HepG2 (cell line): ENCODE measurements at regions not wholly inside any gene's neighbourhood (a gene's known extent, or its start where the extent isn't known, plus 50 kb on each side); places are given as distances from the start of the nearest gene placed in this dataset.

Experiments used
- ATAC-seq: fragments of 200-7000 bp; cut with Tn5 transposase; 3 replicates; pipeline ENCODE4 v1.9.1; 2020; ENCODE audit warnings: mild to moderate bottlenecking, moderate library complexity
- BruUV-seq: library from RNA; stranded (reverse); fragments of 400-500 nt; replicated peaks from 2 replicates; lab custom pipeline; 2021; lab: Mats Ljungman, UMichigan
- CTCF ChIA-PET: fragments of 300-600 bp; formaldehyde crosslinking; extraction: SDS; loops from one replicate; lab custom pipeline; 2021; ENCODE audit warnings: low total read pairs, inconsistent platforms, low intra/inter-chr PET ratio; lab: Yijun Ruan, JAX
- POLR2A ChIA-PET: fragments of 350-600 bp; sonication (Branson Sonifier 250); formaldehyde crosslinking; loops from one replicate; lab custom pipeline; 2020; ENCODE audit warnings: antibody characterized with exemption, inconsistent platforms; lab: Yijun Ruan, JAX
- DNase-seq: peaks from one replicate; pipeline ENCODE4 v3.0.0-alpha.2; 2015; ENCODE audit warnings: low spot score
- FAIRE-seq: peaks from 3 replicates; lab custom pipeline; 2011; peaks lifted over from hg19 to GRCh38; lab: Jason Lieb, UNC
- H2AFZ ChIP-seq: one replicate; pipeline ENCODE4 v1.6.1; 2011; ENCODE audit warnings: low read length, inconsistent platforms
- H3K27ac ChIP-seq: fragments of 300-600 bp; 3 replicates; pipeline ENCODE4 v1.8.0; 2011; ENCODE audit warnings: mixed run types, mild to moderate bottlenecking, mixed read lengths, low read length, inconsistent platforms; ENCODE audit not compliant: insufficient read depth; ENCODE audit errors: extremely low read length
- H3K27me3 ChIP-seq, 2 experiments: fragments of 200-600 bp in 1 of 2; 2 replicates in 1 of 2; 3 replicates in 1 of 2; pipeline versions ENCODE4 v1.6.0 to v1.8.0; 2011; ENCODE audit warnings: low read length in 2 of 2, mild to moderate bottlenecking in 2 of 2, moderate library complexity in 2 of 2, inconsistent platforms in 1 of 2; ENCODE audit not compliant: insufficient read depth in 2 of 2, control insufficient read depth in 1 of 2
- H3K36me3 ChIP-seq, 2 experiments: fragments of 200-600 bp in 1 of 2; replicated peaks in 1 of 2; 2 replicates in 1 of 2; 3 replicates in 1 of 2; pipeline versions ENCODE4 v1.5.1 to v1.8.0; 2011; ENCODE audit warnings: low read length in 2 of 2, inconsistent platforms in 1 of 2; ENCODE audit not compliant: insufficient read depth in 2 of 2, control insufficient read depth in 1 of 2
- H3K4me1 ChIP-seq: 2 replicates; pipeline ENCODE4 v1.5.1; 2012; ENCODE audit warnings: low read length, inconsistent platforms; ENCODE audit not compliant: insufficient read depth
- H3K4me2 ChIP-seq: 2 replicates; pipeline ENCODE4 v1.6.0; 2011; ENCODE audit warnings: low read depth, low read length, inconsistent platforms
- H3K4me3 ChIP-seq, 3 experiments: fragments of 200-600 bp in 1 of 3; sonication (generic), shearing (Covaris generic) in 1 of 3; replicated peaks in 1 of 3; 2 replicates each; pipeline ENCODE4 v1.5.1; 2011 to 2016; ENCODE audit warnings: low read length in 3 of 3, inconsistent platforms in 2 of 3, low read depth in 2 of 3, mild to moderate bottlenecking in 2 of 3, control low read depth in 1 of 3, mixed read lengths in 1 of 3; ENCODE audit not compliant: insufficient read depth in 1 of 3
- H3K79me2 ChIP-seq: one replicate; pipeline ENCODE4 v1.6.1; 2011; ENCODE audit warnings: low read length, inconsistent platforms; ENCODE audit not compliant: insufficient read depth
- H3K9ac ChIP-seq: 2 replicates; pipeline ENCODE4 v1.6.0; 2011; ENCODE audit warnings: mild to moderate bottlenecking, low read depth, low read length, inconsistent platforms; ENCODE audit not compliant: insufficient read depth
- H3K9me3 ChIP-seq: 2 replicates; pipeline ENCODE4 v1.5.1; 2012; ENCODE audit warnings: mild to moderate bottlenecking, low read length
- H4K20me1 ChIP-seq: 2 replicates; pipeline ENCODE4 v1.6.0; 2011; ENCODE audit warnings: inconsistent platforms, mild to moderate bottlenecking, low read length, moderate library complexity; ENCODE audit not compliant: insufficient read depth
- AHDC1 ChIP-seq: sonication (generic); formaldehyde crosslinking; IDR thresholded peaks from 2 replicates; pipeline ENCODE4 v1.5.1; 2020; ENCODE audit warnings: mild to moderate bottlenecking, missing genetic modification reagents, borderline replicate concordance
- CENPBD1 ChIP-seq: sonication (generic); formaldehyde crosslinking; IDR thresholded peaks from 2 replicates; pipeline ENCODE4 v1.8.0; 2022; ENCODE audit warnings: missing genetic modification reagents, low read depth, mild to moderate bottlenecking, borderline replicate concordance
- HOXA9 ChIP-seq: sonication (generic); formaldehyde crosslinking; IDR thresholded peaks from 2 replicates; pipeline ENCODE4 v1.8.1; 2022; ENCODE audit warnings: missing genetic modification reagents, mild to moderate bottlenecking, moderate library complexity, borderline replicate concordance
- JUN ChIP-seq: sonication (generic); formaldehyde crosslinking; IDR thresholded peaks from 2 replicates; pipeline ENCODE4 v1.4.0; 2020; ENCODE audit warnings: mild to moderate bottlenecking, missing genetic modification reagents
- KLF9 ChIP-seq: IDR thresholded peaks from 2 replicates; pipeline ENCODE4 v1.6.1; 2016; ENCODE audit warnings: low read depth
- NONO ChIP-seq, 2 experiments: fragments of 450-650 bp in 1 of 2; sonication (generic) in 1 of 2; formaldehyde crosslinking in 1 of 2; IDR thresholded peaks in 1 of 2; conservative IDR thresholded peaks in 1 of 2; 2 replicates each; pipeline versions ENCODE4 v1.6.1 to v1.8.0; 2017 to 2022; ENCODE audit warnings: mild to moderate bottlenecking in 1 of 2, missing genetic modification reagents in 1 of 2, moderate library complexity in 1 of 2
- TBP ChIP-seq: sonication (generic); formaldehyde crosslinking; IDR thresholded peaks from 2 replicates; pipeline ENCODE4 v1.5.0; 2020; ENCODE audit warnings: missing genetic modification reagents
- THYN1 ChIP-seq: sonication (generic); formaldehyde crosslinking; IDR thresholded peaks from 2 replicates; pipeline ENCODE4 v1.8.1; 2023; ENCODE audit warnings: low read depth, mild to moderate bottlenecking, moderate library complexity, missing genetic modification reagents, borderline replicate concordance
- TRIM24 ChIP-seq: sonication (generic); formaldehyde crosslinking; IDR thresholded peaks from 2 replicates; pipeline ENCODE4 v1.8.0; 2022; ENCODE audit warnings: mild to moderate bottlenecking, missing genetic modification reagents
- ZNF788 ChIP-seq: sonication (generic); formaldehyde crosslinking; IDR thresholded peaks from 2 replicates; pipeline ENCODE4 v1.5.0; 2020; ENCODE audit warnings: mild to moderate bottlenecking, missing genetic modification reagents, borderline replicate concordance
- WGBS: methylation state at CpG from one replicate; pipeline ENCODE4 v1.1.6; 2017; ENCODE audit warnings: low lambda C conversion rate; 5-methylcytosine and 5-hydroxymethylcytosine counted together
- in situ Hi-C: cut with HindIII; loops from 2 replicates; pipeline ENCODE4 v1.10.0; 2017; ENCODE audit warnings: low pct_unique_long_range_greater_than_20kb; ENCODE audit not compliant: extremely low pct_ligation_motif_present
- intact Hi-C: fragments of 100-400 bp; cut with micrococcal nuclease; formaldehyde crosslinking; loops from one replicate; pipeline ENCODE4 v1.10.0; 2022; ENCODE audit not compliant: unreplicated experiment
- TF ChIP-seq, protein P1 (sequence below): sonication (generic); formaldehyde crosslinking; IDR thresholded peaks from 2 replicates; pipeline ENCODE4 v1.8.1; 2023; ENCODE audit warnings: mild to moderate bottlenecking, moderate library complexity, missing genetic modification reagents
- TF ChIP-seq, protein P2 (sequence below): sonication (generic); formaldehyde crosslinking; IDR thresholded peaks from 2 replicates; pipeline ENCODE4 v1.5.1; 2020; ENCODE audit warnings: missing genetic modification reagents, mild to moderate bottlenecking, borderline replicate concordance

GRCh38 chrX:69109706-69110105, 55.5 kb downstream of the PJA1 start:
- DNase-seq (no peak), FAIRE-seq (no peak), ATAC-seq (no peak)
- CTCF ChIA-PET: no interaction called here
- no peaks in the 10 kb centered on the region for H3K36me3 ChIP-seq
- no peaks in the 10 kb centered on the region for H3K4me1 ChIP-seq
- intact Hi-C loops: no loop called here
- H3K27ac ChIP-seq: no peak overlapping the region
- H4K20me1 ChIP-seq: no peaks in the 10 kb centered on the region
- POLR2A ChIA-PET: no interaction called here
- in situ Hi-C loops: no loop called here
- no peaks in the 10 kb centered on the region for H3K27me3 ChIP-seq
- TF ChIP-seq HOXA9 (CRISPR knock-in tag) (no peak), TRIM24 (CRISPR knock-in tag) (no peak), KLF9 (no peak), TBP (CRISPR knock-in tag) (no peak), AHDC1 (CRISPR knock-in tag) (no peak), JUN (CRISPR knock-in tag) (no peak), ZNF788 (CRISPR knock-in tag) (no peak), CENPBD1 (CRISPR knock-in tag) (no peak), NONO (IDR thresholded peaks at IDR 0.05) (no peak), NONO (CRISPR knock-in tag; conservative IDR thresholded peaks at IDR 0.05) (no peak), THYN1 (CRISPR knock-in tag) (no peak)
- TF ChIP-seq, protein P1, sequence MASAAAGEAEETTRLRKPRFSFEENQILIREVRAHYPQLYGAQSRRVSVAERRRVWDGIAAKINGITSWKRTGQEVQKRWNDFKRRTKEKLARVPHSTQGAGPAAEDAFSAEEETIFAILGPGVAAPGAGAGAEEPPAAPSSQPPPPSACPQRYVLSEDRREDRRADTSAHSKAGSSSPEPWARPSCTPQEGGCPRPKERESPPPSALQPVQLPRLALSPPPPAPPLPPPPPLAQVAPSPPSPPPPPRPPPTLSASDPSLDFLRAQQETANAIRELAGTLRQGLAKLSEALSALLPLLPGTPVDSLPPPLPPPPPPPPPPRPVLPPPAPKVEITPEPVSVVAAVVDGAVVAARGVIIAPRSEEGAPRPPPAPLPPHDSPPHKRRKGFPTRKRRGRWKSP (CRISPR knock-in tag): no peak
- TF ChIP-seq, protein P2, sequence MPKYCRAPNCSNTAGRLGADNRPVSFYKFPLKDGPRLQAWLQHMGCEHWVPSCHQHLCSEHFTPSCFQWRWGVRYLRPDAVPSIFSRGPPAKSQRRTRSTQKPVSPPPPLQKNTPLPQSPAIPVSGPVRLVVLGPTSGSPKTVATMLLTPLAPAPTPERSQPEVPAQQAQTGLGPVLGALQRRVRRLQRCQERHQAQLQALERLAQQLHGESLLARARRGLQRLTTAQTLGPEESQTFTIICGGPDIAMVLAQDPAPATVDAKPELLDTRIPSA (CRISPR knock-in tag): no peak
- H3K9ac ChIP-seq: no peak overlapping the region
- 24% methylated on average over 4 of the region's 5 CpGs for WGBS
- H3K9me3 ChIP-seq: no peaks in the 10 kb centered on the region
- H3K79me2 ChIP-seq: no peaks in the 10 kb centered on the region
- H3K4me3 ChIP-seq: no peak overlapping the region
- no TSS peak for BruUV-seq
- H2AFZ ChIP-seq: no peak overlapping the region
- no peak overlapping the region for H3K4me2 ChIP-seq
